Common myeloid progenitor, CD34-positive (primary cell): ENCODE measurements at regions not wholly inside any gene's neighbourhood (a gene's known extent, or its start where the extent isn't known, plus 50 kb on each side); places are given as distances from the start of the nearest gene placed in this dataset.

Experiments used
- CTCF ChIA-PET: fragments of 350-600 bp; sonication (Branson Sonifier 250); formaldehyde crosslinking; loops from one replicate; lab custom pipeline; 2021; ENCODE audit warnings: antibody characterized with exemption; lab: Charles Lee
- POLR2A ChIA-PET: fragments of 350-600 bp; sonication (Branson Sonifier 250); formaldehyde crosslinking; loops from one replicate; lab custom pipeline; 2021; ENCODE audit warnings: antibody characterized with exemption; lab: Charles Lee
- DNase-seq, 3 donors: peaks; one replicate each; pipeline versions ENCODE4 v3.0.0 to v3.0.0-alpha.2; 2013
- H3K27ac ChIP-seq, 2 experiments: 1 replicate in 1 of 2; 2 replicates in 1 of 2; pipeline ENCODE4 v1.7.0; 2013; ENCODE audit warnings: inconsistent platforms in 2 of 2, low read length in 2 of 2, mild to moderate bottlenecking in 2 of 2, low read depth in 1 of 2, moderate library complexity in 1 of 2; ENCODE audit not compliant: severe bottlenecking in 2 of 2, insufficient read depth in 1 of 2, poor library complexity in 1 of 2
- H3K27me3 ChIP-seq, 5 experiments: replicated peaks in 2 of 5; 1 replicate in 3 of 5; 2 replicates in 2 of 5; pipeline versions ENCODE4 v1.6.1 to v1.7.0; 2013; ENCODE audit warnings: low read length in 4 of 5, mild to moderate bottlenecking in 2 of 5, moderate library complexity in 2 of 5, inconsistent platforms in 1 of 5; ENCODE audit not compliant: insufficient read depth in 5 of 5, control insufficient read depth in 4 of 5
- H3K36me3 ChIP-seq, 4 experiments: 1 replicate in 2 of 4; 2 replicates in 2 of 4; pipeline versions ENCODE4 v1.6.1 to v1.7.0; 2013; ENCODE audit warnings: low read length in 3 of 4, control low read depth in 1 of 4, mild to moderate bottlenecking in 1 of 4; ENCODE audit not compliant: control insufficient read depth in 4 of 4, insufficient read depth in 4 of 4
- H3K4me1 ChIP-seq, 4 experiments: 1 replicate in 3 of 4; 2 replicates in 1 of 4; pipeline versions ENCODE4 v1.6.1 to v1.7.1; 2013; ENCODE audit warnings: low read length in 3 of 4, mild to moderate bottlenecking in 3 of 4, control low read depth in 1 of 4, inconsistent platforms in 1 of 4, moderate library complexity in 1 of 4; ENCODE audit not compliant: control insufficient read depth in 4 of 4, insufficient read depth in 4 of 4; ENCODE audit errors: control extremely low read depth in 1 of 4
- H3K4me3 ChIP-seq, 7 experiments: 1 replicate in 4 of 7; 2 replicates in 3 of 7; pipeline versions ENCODE4 v1.5.1 to v1.7.0; 2013; ENCODE audit warnings: mild to moderate bottlenecking in 7 of 7, low read length in 6 of 7, moderate library complexity in 6 of 7, inconsistent platforms in 2 of 7, low read depth in 2 of 7, control low read depth in 1 of 7; ENCODE audit not compliant: insufficient read depth in 4 of 7, control insufficient read depth in 1 of 7; ENCODE audit errors: extremely low read depth in 1 of 7
- H3K9me3 ChIP-seq, 5 experiments: 1 replicate in 4 of 5; 2 replicates in 1 of 5; pipeline versions ENCODE4 v1.6.1 to v1.7.1; 2013; ENCODE audit warnings: low read length in 4 of 5, mild to moderate bottlenecking in 2 of 5, inconsistent platforms in 1 of 5, low read depth in 1 of 5, moderate library complexity in 1 of 5; ENCODE audit not compliant: control insufficient read depth in 4 of 5, insufficient read depth in 2 of 5; ENCODE audit errors: control extremely low read depth in 1 of 5
- WGBS: methylation state at CpG from one replicate; pipeline ENCODE4 v1.1.5; 2013; ENCODE audit not compliant: insufficient coverage; 5-methylcytosine and 5-hydroxymethylcytosine counted together

- CTCF ChIA-PET, result no interaction called here
- no peaks in the 10 kb centered on the region for H3K36me3 ChIP-seq
- peaks cover 0 to 1% (median 0%) of the 10 kb centered on the region in 5 experiments for H3K9me3 ChIP-seq
- H3K4me3 ChIP-seq, result no peak overlapping the region
- DNase-seq, result no peak
- H3K27ac ChIP-seq, result no peak overlapping the region
- H3K4me1 ChIP-seq, result no peaks in the 10 kb centered on the region
- no peaks in the 10 kb centered on the region for H3K27me3 ChIP-seq
- POLR2A ChIA-PET, result no interaction called here
- 100% methylated on average over 1 of the region's 3 CpGs for WGBS
Observed at GRCh38 chr16:5693426-5693825, 595.8 kb upstream of the EEF2KMT start.

- no peaks in the 10 kb centered on the region for H3K9me3 ChIP-seq
- no peaks in the 10 kb centered on the region for H3K27me3 ChIP-seq
- 100% methylated on average over 2 of the region's 3 CpGs for WGBS
- DNase-seq, result no peak
- no peaks in the 10 kb centered on the region for H3K36me3 ChIP-seq
- CTCF ChIA-PET, result no interaction called here
- POLR2A ChIA-PET, result no interaction called here
- H3K27ac ChIP-seq, result no peak overlapping the region
- no peaks in the 10 kb centered on the region for H3K4me1 ChIP-seq
- H3K4me3 ChIP-seq, result no peak overlapping the region
Observed at GRCh38 chr16:5681966-5682365, 584.4 kb upstream of the EEF2KMT start.

GRCh38 chr16:5678371-5678770, 580.8 kb upstream of the EEF2KMT start:
- Histone ChIP-seq H3K4me1 (no peaks in the 10 kb centered on the region), H3K27me3 (no peaks in the 10 kb centered on the region), H3K27ac (no peak overlapping the region), H3K36me3 (no peaks in the 10 kb centered on the region), H3K9me3 (no peaks in the 10 kb centered on the region), H3K4me3 (no peak overlapping the region)
- DNase-seq, result no peak
- WGBS, result 17% methylated on average over 3 of the region's 7 CpGs
- CTCF ChIA-PET, result no interaction called here
- POLR2A ChIA-PET, result no interaction called here

GRCh38 chr16:5671421-5671820, 573.8 kb upstream of the EEF2KMT start:
- no peaks in the 10 kb centered on the region for H3K4me1 ChIP-seq
- H3K9me3 ChIP-seq, result no peaks in the 10 kb centered on the region
- ChIA-PET POLR2A (no interaction called here), CTCF (no interaction called here)
- no peak overlapping the region for H3K27ac ChIP-seq
- no peak overlapping the region for H3K4me3 ChIP-seq
- H3K36me3 ChIP-seq, result no peaks in the 10 kb centered on the region
- no peak for DNase-seq
- no peaks in the 10 kb centered on the region for H3K27me3 ChIP-seq
- 75% methylated on average over 2 of the region's 2 CpGs for whole genome bisulfite sequencing

DNA sequence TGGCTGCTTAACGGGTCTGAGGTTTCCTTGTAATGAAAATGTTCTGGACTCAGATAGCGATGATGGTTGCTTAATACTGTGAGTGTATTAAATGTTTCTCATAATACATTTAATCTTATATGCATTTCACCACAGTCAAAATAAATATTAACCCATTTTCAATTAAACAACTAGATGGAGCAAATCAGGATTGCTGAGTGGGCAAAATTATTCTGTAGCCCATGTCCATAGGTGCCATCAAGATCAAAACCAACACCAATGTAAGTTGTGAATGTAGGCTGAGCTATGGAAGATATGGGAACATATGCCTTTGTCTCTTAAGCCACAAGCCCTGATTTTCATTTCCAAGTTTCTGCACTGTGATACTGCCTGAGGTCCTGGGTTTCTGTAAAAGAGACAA, 572.6 kb upstream of the EEF2KMT start:
- Histone ChIP-seq H3K9me3 (no peaks in the 10 kb centered on the region), H3K36me3 (no peaks in the 10 kb centered on the region), H3K4me1 (no peaks in the 10 kb centered on the region), H3K27ac (no peak overlapping the region), H3K27me3 (no peaks in the 10 kb centered on the region), H3K4me3 (no peak overlapping the region)
- POLR2A ChIA-PET, result no interaction called here
- DNase-seq, result no peak
- CTCF ChIA-PET, result no interaction called here
- WGBS, result no CpG with 5 or more reads among the region's 2 CpGs

- ChIA-PET POLR2A (no interaction called here), CTCF (no interaction called here)
Observed at GRCh38 chr16:5668553-5668952, 571.0 kb upstream of the EEF2KMT start.

DNA sequence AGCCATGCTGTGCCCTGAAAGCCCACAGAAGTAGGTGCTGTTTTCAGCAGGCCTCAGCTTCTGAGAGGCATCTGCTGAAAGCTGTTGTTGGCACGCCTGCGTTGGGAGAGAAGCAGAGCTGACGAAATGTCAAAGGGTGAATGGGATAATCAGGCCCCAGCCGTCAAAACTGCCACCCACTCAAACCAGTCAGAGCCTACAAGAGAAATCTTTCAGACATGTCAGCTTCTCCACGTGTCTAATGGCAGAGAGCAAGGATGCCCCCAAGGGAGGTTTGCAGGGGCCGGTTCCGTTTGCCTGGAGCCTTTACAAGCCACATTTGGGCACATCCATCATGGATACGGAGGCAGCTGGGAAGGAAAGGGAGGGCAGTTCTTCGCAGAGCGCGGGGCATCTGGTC, 568.2 kb upstream of the EEF2KMT start:
- no peaks in the 10 kb centered on the region for H3K4me1 ChIP-seq
- no peaks in the 10 kb centered on the region for H3K36me3 ChIP-seq
- no peaks in the 10 kb centered on the region for H3K27me3 ChIP-seq
- WGBS, result 62% methylated on average over 8 of the region's 11 CpGs
- no peak overlapping the region for H3K4me3 ChIP-seq
- no peak for DNase-seq
- ChIA-PET POLR2A (no interaction called here), CTCF (no interaction called here)
- H3K27ac ChIP-seq, result no peak overlapping the region
- H3K9me3 ChIP-seq, result no peaks in the 10 kb centered on the region

More at GRCh38 chr16:5668553-5668952, 571.0 kb upstream of the EEF2KMT start:
- H3K4me1 ChIP-seq, result no peaks in the 10 kb centered on the region
- H3K27me3 ChIP-seq, result no peaks in the 10 kb centered on the region
- no peaks in the 10 kb centered on the region for H3K36me3 ChIP-seq
- H3K9me3 ChIP-seq, result no peaks in the 10 kb centered on the region
- WGBS, result 20% methylated on average over 2 of the region's 2 CpGs
- no peak overlapping the region for H3K4me3 ChIP-seq
- no peak overlapping the region for H3K27ac ChIP-seq
- DNase-seq, result no peak
